ENCODE measurements at regions not wholly inside any gene's neighbourhood (a gene's known extent, or its start where the extent isn't known, plus 50 kb on each side); places are given as distances from the start of the nearest gene placed in this dataset.

DNA sequence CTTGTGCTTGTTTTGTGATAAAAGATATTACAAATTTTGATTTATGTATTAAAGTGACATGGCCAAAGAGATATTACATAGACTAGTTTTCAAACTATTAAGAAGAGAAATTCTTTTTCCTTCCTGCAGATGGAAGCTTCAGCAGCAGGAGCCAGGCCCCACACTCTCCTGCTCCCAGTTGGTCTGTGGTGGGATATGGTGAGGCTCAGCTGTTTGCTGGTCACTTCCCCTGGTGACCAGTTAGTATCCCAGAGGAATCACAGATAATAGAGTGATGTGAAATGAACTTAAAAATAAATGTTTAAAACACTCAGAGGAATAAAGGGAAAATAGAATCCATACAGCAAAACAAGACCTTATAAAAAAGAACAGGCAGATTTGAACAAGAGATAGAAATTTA lies 154.7 kb downstream of the KTN1 start:
- no peaks in the 10 kb centered on the region for H3K9me3 ChIP-seq (ENCODE audit: insufficient read depth, low read depth, low read length)
- H3K27me3 ChIP-seq (ENCODE audit: insufficient read depth, low read length) = no peaks in the 10 kb centered on the region
- no peak overlapping the region for H3K4me3 ChIP-seq (ENCODE audit: low read length)
- H3K36me3 ChIP-seq (ENCODE audit: insufficient read depth, low read depth, low read length) = no peaks in the 10 kb centered on the region
- no peaks in the 10 kb centered on the region for H3K4me1 ChIP-seq (ENCODE audit: insufficient read depth, low read length)
- no peak overlapping the region for H3K9ac ChIP-seq (ENCODE audit: low read depth, low read length)
- H3K27ac ChIP-seq (ENCODE audit: low read length) = no peak overlapping the region

DNA sequence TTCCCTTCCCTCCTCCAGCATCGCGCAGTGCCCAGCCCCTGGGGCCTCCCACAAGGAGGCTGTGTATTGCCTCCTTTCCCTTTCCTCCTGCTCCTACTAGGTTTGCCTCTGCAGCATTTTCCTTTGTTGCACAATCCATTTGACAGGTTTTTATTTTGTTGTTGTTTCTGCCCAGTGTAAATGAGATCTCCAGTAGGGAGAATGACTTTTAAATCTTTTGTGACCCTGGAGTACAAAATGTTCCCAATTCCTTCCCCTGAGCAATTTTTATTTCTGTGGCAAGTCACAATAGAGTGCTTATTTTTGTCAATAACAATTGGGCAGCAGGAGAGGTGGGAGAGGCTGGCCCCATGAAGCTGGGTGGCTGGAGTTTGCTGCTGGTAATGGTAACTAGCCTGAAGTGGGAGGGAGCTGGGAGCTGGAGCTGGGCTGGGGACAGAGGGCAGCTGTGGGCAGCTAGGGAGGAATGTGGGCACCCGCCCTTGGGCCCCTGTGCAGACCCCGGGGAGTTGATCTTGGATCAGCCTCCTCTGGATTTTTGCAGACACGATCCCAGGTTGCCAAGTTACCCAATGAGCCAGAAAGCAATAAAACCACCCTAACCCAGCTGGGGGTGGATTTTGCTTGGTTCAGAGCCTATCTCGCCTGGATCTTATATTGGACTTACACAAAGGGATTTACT lies 160.1 kb downstream of the KTN1 start:
- no peaks in the 10 kb centered on the region for H3K36me3 ChIP-seq (ENCODE audit: insufficient read depth, low read depth, low read length)
- no peaks in the 10 kb centered on the region for H3K9me3 ChIP-seq (ENCODE audit: insufficient read depth, low read depth, low read length)
- H3K27ac ChIP-seq (ENCODE audit: low read length) = no peak overlapping the region
- H3K4me1 ChIP-seq (ENCODE audit: insufficient read depth, low read length) = no peaks in the 10 kb centered on the region
- H3K4me3 ChIP-seq (ENCODE audit: low read length) = no peak overlapping the region
- no peak overlapping the region for H3K9ac ChIP-seq (ENCODE audit: low read depth, low read length)
- no peaks in the 10 kb centered on the region for H3K27me3 ChIP-seq (ENCODE audit: insufficient read depth, low read length)

DNA sequence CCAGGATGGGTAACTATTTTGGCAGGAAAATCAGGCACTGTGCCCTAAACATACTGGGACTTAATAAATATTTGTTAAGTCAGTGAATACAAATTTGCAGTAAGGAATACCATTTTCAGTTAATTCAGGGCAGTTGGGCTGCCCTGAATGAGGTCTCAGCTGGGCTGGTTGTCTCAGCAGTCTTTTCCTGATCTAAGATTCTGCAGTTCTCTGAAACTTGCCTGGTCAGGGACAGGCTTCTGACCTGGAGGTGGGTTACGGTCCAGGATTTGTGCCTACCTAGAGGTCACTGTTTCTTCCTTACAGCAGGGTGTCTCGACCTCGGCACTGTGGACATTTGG lies 160.6 kb downstream of the KTN1 start:
- no peaks in the 10 kb centered on the region for H3K4me1 ChIP-seq (ENCODE audit: insufficient read depth, low read length)
- H3K27me3 ChIP-seq (ENCODE audit: insufficient read depth, low read length) = no peaks in the 10 kb centered on the region
- no peak overlapping the region for H3K27ac ChIP-seq (ENCODE audit: low read length)
- H3K9me3 ChIP-seq (ENCODE audit: insufficient read depth, low read depth, low read length) = no peaks in the 10 kb centered on the region
- no peak overlapping the region for H3K9ac ChIP-seq (ENCODE audit: low read depth, low read length)
- H3K36me3 ChIP-seq (ENCODE audit: insufficient read depth, low read depth, low read length) = no peaks in the 10 kb centered on the region
- no peak overlapping the region for H3K4me3 ChIP-seq (ENCODE audit: low read length)

DNA sequence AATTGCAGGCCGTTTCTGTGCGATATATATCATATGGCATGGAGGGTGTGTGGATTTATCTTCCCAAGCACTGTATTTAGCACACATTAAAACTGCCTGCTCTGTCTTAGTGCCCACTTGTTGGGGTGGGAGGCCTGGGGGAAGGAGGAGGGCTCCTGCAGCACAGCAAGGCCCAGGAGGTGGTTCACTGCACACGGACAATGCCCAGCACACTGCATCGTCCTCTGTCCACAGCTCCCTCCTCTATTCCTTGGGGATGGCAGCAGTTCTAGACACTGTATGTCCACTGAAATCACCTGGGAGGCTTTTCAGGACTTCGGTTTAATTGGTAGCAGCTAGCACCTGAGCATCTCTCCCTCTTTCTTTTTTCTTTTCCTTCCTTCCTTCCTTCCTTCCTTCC lies 161.2 kb downstream of the KTN1 start:
- H3K27ac ChIP-seq (ENCODE audit: low read length) = no peak overlapping the region
- H3K9me3 ChIP-seq (ENCODE audit: insufficient read depth, low read depth, low read length) = no peaks in the 10 kb centered on the region
- H3K9ac ChIP-seq (ENCODE audit: low read depth, low read length) = no peak overlapping the region
- no peaks in the 10 kb centered on the region for H3K4me1 ChIP-seq (ENCODE audit: insufficient read depth, low read length)
- no peaks in the 10 kb centered on the region for H3K36me3 ChIP-seq (ENCODE audit: insufficient read depth, low read depth, low read length)
- no peaks in the 10 kb centered on the region; the same call in 1 of the 2 replicates for H3K27me3 ChIP-seq (ENCODE audit: insufficient read depth, low read length)
- H3K4me3 ChIP-seq (ENCODE audit: low read length) = no peak overlapping the region

DNA sequence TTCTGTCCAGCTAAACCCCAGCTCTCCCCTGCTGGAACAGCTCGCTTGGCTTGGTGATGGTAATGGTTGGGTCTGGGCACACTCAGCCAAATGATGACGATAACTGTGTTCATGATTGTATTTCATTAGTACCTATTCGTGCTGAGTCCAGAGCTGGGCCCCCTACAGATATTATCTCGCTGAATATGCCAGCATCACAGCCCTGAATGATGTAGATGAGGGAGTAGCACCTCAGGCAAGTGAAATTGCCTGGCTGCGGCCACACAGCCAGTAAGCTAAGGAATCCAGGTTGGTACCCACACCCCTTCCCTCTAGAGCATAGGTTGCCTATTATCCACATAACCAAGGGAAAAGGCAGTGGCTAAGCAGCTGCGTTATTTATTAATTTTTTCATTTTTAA lies 163.5 kb downstream of the KTN1 start:
- Histone ChIP-seq H3K27ac (ENCODE audit: low read length) (no peak overlapping the region), H3K27me3 (ENCODE audit: insufficient read depth, low read length) (no peaks in the 10 kb centered on the region; the same call in 1 of the 2 replicates), H3K9me3 (ENCODE audit: insufficient read depth, low read depth, low read length) (no peaks in the 10 kb centered on the region), H3K9ac (ENCODE audit: low read depth, low read length) (no peak overlapping the region), H3K4me3 (ENCODE audit: low read length) (no peak overlapping the region), H3K36me3 (ENCODE audit: insufficient read depth, low read depth, low read length) (no peaks in the 10 kb centered on the region), H3K4me1 (ENCODE audit: insufficient read depth, low read length) (no peaks in the 10 kb centered on the region)

DNA sequence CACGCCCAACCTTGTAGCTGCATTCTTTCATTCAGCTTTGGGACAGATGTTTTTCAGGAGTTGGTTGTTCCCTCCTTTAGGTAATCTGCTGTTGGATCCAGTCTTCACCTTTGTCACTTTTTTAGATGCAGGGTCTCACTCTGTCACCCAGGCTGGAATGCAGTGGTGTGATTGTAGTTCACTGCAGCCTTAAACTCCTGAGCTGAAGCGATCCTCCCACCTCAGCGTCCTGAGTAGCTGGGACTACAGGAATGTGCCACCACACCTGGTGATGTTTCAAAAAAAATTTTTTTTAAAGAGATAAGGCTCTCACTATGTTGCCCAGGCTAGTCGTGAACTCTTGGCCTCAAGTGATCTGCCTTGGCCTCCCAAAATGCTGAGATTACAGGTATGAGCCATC lies 164.3 kb downstream of the KTN1 start:
- Histone ChIP-seq H3K36me3 (ENCODE audit: insufficient read depth, low read depth, low read length) (no peaks in the 10 kb centered on the region), H3K4me1 (ENCODE audit: insufficient read depth, low read length) (peaks cover 4% of the 10 kb centered on the region; the same call in 1 of the 2 replicates), H3K27ac (ENCODE audit: low read length) (no peak overlapping the region), H3K9ac (ENCODE audit: low read depth, low read length) (no peak overlapping the region), H3K27me3 (ENCODE audit: insufficient read depth, low read length) (no peaks in the 10 kb centered on the region; the same call in 1 of the 2 replicates), H3K4me3 (ENCODE audit: low read length) (no peak overlapping the region), H3K9me3 (ENCODE audit: insufficient read depth, low read depth, low read length) (no peaks in the 10 kb centered on the region)

DNA sequence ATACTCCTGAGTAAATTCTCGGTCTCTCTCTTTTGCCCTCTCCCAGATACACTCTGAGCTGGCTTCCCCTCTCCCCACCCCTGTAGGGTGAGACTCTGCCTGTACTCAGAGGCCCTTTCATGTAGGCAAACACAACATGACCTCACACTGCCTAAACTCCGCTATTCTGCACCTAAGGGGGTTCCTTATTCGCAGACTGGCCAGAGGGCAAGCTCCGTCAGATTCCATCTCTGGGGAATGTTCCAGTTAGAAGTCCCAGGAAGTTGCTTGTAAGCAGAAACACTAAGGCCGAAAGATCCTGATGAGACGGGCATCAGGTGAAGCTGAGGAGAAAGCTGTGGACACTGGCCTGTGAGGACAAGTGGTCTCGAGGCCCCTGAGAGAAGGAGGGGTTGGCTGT lies 165.9 kb downstream of the KTN1 start:
- Histone ChIP-seq H3K36me3 (ENCODE audit: insufficient read depth, low read depth, low read length) (no peaks in the 10 kb centered on the region), H3K27me3 (ENCODE audit: insufficient read depth, low read length) (no peaks in the 10 kb centered on the region; the same call in 1 of the 2 replicates), H3K4me3 (ENCODE audit: low read length) (no peak overlapping the region), H3K9ac (ENCODE audit: low read depth, low read length) (no peak overlapping the region), H3K27ac (ENCODE audit: low read length) (no peak overlapping the region), H3K4me1 (ENCODE audit: insufficient read depth, low read length) (peaks cover 8% of the 10 kb centered on the region; the same call in 1 of the 2 replicates), H3K9me3 (ENCODE audit: insufficient read depth, low read depth, low read length) (no peaks in the 10 kb centered on the region)

DNA sequence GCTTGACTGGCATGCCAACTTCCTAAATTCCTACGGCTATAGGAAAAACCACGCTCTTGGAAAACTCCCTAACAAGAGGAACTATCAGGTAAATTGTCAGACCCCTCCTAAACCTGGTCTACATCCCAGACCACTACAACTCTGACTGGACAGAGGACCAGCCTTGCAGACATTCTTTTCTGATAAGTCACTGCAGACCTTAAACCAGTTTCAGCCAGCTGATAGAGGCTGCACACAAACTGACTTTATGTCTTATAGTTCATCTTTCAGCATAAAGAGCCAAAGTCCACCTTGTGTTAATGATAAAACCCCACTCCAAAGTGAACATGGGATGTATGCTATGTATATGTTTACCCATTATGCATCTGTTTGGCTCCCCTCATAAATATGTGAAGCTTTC lies 166.6 kb downstream of the KTN1 start:
- Histone ChIP-seq H3K9ac (ENCODE audit: low read depth, low read length) (no peak overlapping the region), H3K27me3 (ENCODE audit: insufficient read depth, low read length) (no peaks in the 10 kb centered on the region; the same call in 1 of the 2 replicates), H3K27ac (ENCODE audit: low read length) (no peak overlapping the region), H3K4me3 (ENCODE audit: low read length) (no peak overlapping the region), H3K9me3 (ENCODE audit: insufficient read depth, low read depth, low read length) (no peaks in the 10 kb centered on the region), H3K36me3 (ENCODE audit: insufficient read depth, low read depth, low read length) (no peaks in the 10 kb centered on the region), H3K4me1 (ENCODE audit: insufficient read depth, low read length) (peaks cover 8% of the 10 kb centered on the region; the same call in 1 of the 2 replicates)

DNA sequence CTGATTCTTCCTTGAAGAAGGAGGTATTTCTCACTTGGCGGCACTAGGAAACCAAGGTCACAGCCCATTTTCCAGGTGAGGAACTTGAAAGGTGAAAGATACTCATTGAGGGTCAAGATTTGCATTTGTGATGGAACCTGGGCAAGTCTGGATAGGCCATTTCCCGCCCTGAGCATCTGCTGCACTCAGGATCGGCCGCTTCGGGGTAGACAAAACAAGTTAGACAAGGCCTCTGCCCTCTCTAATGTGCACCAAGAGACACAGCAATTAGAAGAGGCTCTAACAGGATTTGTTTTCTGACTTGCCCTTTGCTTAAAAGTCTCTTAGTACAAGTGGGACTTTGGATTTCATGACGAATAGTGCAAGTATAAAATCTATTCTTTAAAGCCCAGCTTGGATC lies 167.2 kb downstream of the KTN1 start:
- H3K27me3 ChIP-seq (ENCODE audit: insufficient read depth, low read length) = no peaks in the 10 kb centered on the region; the same call in 1 of the 2 replicates
- H3K9me3 ChIP-seq (ENCODE audit: insufficient read depth, low read depth, low read length) = no peaks in the 10 kb centered on the region
- no peaks in the 10 kb centered on the region for H3K36me3 ChIP-seq (ENCODE audit: insufficient read depth, low read depth, low read length)
- H3K27ac ChIP-seq (ENCODE audit: low read length) = no peak overlapping the region
- H3K4me3 ChIP-seq (ENCODE audit: low read length) = no peak overlapping the region
- no peak overlapping the region for H3K9ac ChIP-seq (ENCODE audit: low read depth, low read length)
- H3K4me1 ChIP-seq (ENCODE audit: insufficient read depth, low read length) = peaks cover 12% of the 10 kb centered on the region; the same call in 1 of the 2 replicates

DNA sequence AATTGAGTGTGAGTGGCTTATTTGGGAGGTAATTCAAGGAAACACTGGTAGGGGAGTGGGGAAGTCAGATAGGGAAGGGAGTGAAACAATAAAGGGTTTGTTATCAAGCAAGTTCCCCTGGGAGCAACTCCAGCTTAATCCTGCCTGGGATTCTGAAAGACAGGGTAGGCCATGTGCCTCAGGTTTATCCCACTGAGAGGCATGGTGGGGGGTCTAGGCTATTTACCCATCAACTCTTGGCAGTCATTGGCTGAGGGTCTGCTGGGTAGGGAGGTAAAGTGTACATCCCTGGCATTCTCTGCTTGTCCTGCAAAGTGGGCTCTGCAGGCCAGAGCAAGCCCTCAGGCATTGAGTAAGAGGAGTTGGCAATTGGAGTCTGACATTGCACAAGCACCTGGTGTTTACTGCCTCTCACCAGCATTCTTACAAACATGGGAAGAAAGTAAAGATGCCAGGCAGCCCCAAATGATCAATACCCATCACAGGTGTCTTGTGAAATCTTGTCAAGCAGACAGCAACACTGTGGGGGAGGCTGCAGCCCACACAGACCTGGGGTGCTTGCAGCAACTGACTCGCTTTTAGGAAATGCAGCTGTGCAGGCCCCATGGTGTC lies 169.3 kb downstream of the KTN1 start:
- Histone ChIP-seq H3K4me1 (ENCODE audit: insufficient read depth, low read length) (peaks cover 23% of the 10 kb centered on the region), H3K9ac (ENCODE audit: low read depth, low read length) (no peak overlapping the region), H3K4me3 (ENCODE audit: low read length) (no peak overlapping the region), H3K36me3 (ENCODE audit: insufficient read depth, low read depth, low read length) (no peaks in the 10 kb centered on the region), H3K9me3 (ENCODE audit: insufficient read depth, low read depth, low read length) (no peaks in the 10 kb centered on the region), H3K27ac (ENCODE audit: low read length) (no peak overlapping the region), H3K27me3 (ENCODE audit: insufficient read depth, low read length) (no peaks in the 10 kb centered on the region; the same call in 1 of the 2 replicates)

DNA sequence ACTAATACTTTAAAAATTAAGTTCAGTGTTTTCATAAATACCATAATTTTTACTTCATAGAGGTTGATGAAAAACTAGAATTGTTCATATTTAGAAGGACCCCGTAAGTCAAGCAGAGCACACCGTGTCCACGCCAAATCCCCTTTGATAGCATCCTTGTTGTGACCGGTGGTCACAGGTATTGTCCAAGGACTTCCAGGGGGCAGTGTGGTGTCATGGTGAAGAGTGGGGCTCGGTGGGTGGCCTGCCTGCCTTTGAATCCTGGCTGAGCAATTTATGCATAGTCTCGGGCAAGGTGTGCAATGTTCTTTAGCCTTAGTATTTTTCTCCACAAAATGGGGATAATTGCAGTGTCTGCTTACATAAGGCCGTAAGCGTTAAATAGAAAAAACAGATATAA lies 169.9 kb downstream of the KTN1 start:
- no peaks in the 10 kb centered on the region for H3K9me3 ChIP-seq (ENCODE audit: insufficient read depth, low read depth, low read length)
- no peak overlapping the region for H3K27ac ChIP-seq (ENCODE audit: low read length)
- H3K4me1 ChIP-seq (ENCODE audit: insufficient read depth, low read length) = peaks cover 23% of the 10 kb centered on the region
- no peak overlapping the region for H3K9ac ChIP-seq (ENCODE audit: low read depth, low read length)
- no peaks in the 10 kb centered on the region for H3K36me3 ChIP-seq (ENCODE audit: insufficient read depth, low read depth, low read length)
- H3K27me3 ChIP-seq (ENCODE audit: insufficient read depth, low read length) = no peaks in the 10 kb centered on the region; the same call in 1 of the 2 replicates
- H3K4me3 ChIP-seq (ENCODE audit: low read length) = no peak overlapping the region

All from iPS-20b (cell line).